SK-N-SH treated with all-trans-retinoic acid at 6 μM for 48 hours (cell line): ENCODE measurements at regions not wholly inside any gene's neighbourhood (a gene's known extent, or its start where the extent isn't known, plus 50 kb on each side); places are given as distances from the start of the nearest gene placed in this dataset.
"Not testable (repeated sequence)": the region's sequence is repeated elsewhere in the genome, so short reads cannot be mapped to it uniquely, and the experiment has no call there.

Experiments
- ATAC-seq: fragments of 200-7000 bp; cut with Tn5 transposase; 3 replicates; pipeline ENCODE4 v1.9.1; 2020; ENCODE audit warnings: mild to moderate bottlenecking, moderate library complexity
- ARNTL ChIP-seq: fragments of 450-650 bp; formaldehyde crosslinking; IDR thresholded peaks from 2 replicates; pipeline ENCODE4 v1.5.0; 2020; ENCODE audit warnings: low read depth, mild to moderate bottlenecking, moderate library complexity, borderline replicate concordance
- BACH2 ChIP-seq: fragments of 250-450 bp; sonication (Bioruptor Pico); IDR thresholded peaks from 2 replicates; pipeline ENCODE4 v1.9.0; 2021; ENCODE audit warnings: mild to moderate bottlenecking, borderline replicate concordance
- ESRRG ChIP-seq: fragments of 250-450 bp; sonication (Bioruptor Pico); IDR thresholded peaks from 2 replicates; pipeline ENCODE4 v1.6.1; 2021; ENCODE audit warnings: mild to moderate bottlenecking
- GLIS3 ChIP-seq: fragments of 250-450 bp; sonication (Bioruptor Pico); IDR thresholded peaks from 2 replicates; pipeline ENCODE4 v1.5.0; 2020; ENCODE audit warnings: mild to moderate bottlenecking, moderate library complexity
- ISL1 ChIP-seq: fragments of 250-450 bp; sonication (Bioruptor Pico); IDR thresholded peaks from 2 replicates; pipeline ENCODE4 v2.1.2; 2022; ENCODE audit warnings: mild to moderate bottlenecking, moderate library complexity
- OSR1 ChIP-seq: fragments of 250-450 bp; sonication (Bioruptor Pico); IDR thresholded peaks from 2 replicates; pipeline ENCODE4 v1.8.0; 2022; ENCODE audit warnings: moderate library complexity, mild to moderate bottlenecking, inconsistent platforms
- PPARA ChIP-seq: fragments of 250-450 bp; sonication (Bioruptor Pico); IDR thresholded peaks from 2 replicates; pipeline ENCODE4 v1.5.0; 2020; ENCODE audit warnings: mild to moderate bottlenecking, borderline replicate concordance
- RARB ChIP-seq: fragments of 250-450 bp; sonication (Bioruptor Pico); IDR thresholded peaks from 2 replicates; pipeline ENCODE4 v1.8.0; 2021; ENCODE audit warnings: mild to moderate bottlenecking, moderate library complexity
- SNAI2 ChIP-seq: fragments of 250-450 bp; sonication (Bioruptor Pico); IDR thresholded peaks from 2 replicates; pipeline ENCODE4 v1.5.0; 2020; ENCODE audit warnings: mild to moderate bottlenecking, moderate library complexity
- TOX ChIP-seq: fragments of 250-450 bp; sonication (Bioruptor Pico); IDR thresholded peaks from 2 replicates; pipeline ENCODE4 v1.8.0; 2021; ENCODE audit warnings: mild to moderate bottlenecking, moderate library complexity, borderline replicate concordance
- ZC3H10 ChIP-seq: fragments of 250-450 bp; sonication (Bioruptor Pico); IDR thresholded peaks from 2 replicates; pipeline ENCODE4 v1.5.1; 2021; ENCODE audit warnings: mild to moderate bottlenecking, moderate library complexity
- ZFP3 ChIP-seq: fragments of 250-450 bp; sonication (Bioruptor Pico); IDR thresholded peaks from 2 replicates; pipeline ENCODE4 v1.5.0; 2020; ENCODE audit warnings: mild to moderate bottlenecking, moderate library complexity
- ZFP30 ChIP-seq: fragments of 450-650 bp; formaldehyde crosslinking; IDR thresholded peaks from 2 replicates; pipeline ENCODE4 v1.5.0; 2022; ENCODE audit warnings: mild to moderate bottlenecking, moderate library complexity
- ZNF565 ChIP-seq: fragments of 450-650 bp; formaldehyde crosslinking; conservative IDR thresholded peaks from 2 replicates; pipeline ENCODE4 v1.5.0; 2020; ENCODE audit warnings: low read depth, mild to moderate bottlenecking, moderate library complexity
- ZNF8 ChIP-seq: fragments of 450-650 bp; formaldehyde crosslinking; IDR thresholded peaks from 2 replicates; pipeline ENCODE4 v1.5.0; 2020; ENCODE audit warnings: mild to moderate bottlenecking, moderate library complexity
- TF ChIP-seq, protein P1 (sequence below): fragments of 250-450 bp; sonication (Bioruptor Pico); IDR thresholded peaks from 2 replicates; pipeline ENCODE4 v1.5.0; 2020; ENCODE audit warnings: mild to moderate bottlenecking, moderate library complexity
- TF ChIP-seq, protein P2 (sequence below): fragments of 250-450 bp; sonication (Bioruptor Pico); IDR thresholded peaks from 2 replicates; pipeline ENCODE4 v1.5.1; 2020; ENCODE audit warnings: low read depth, mild to moderate bottlenecking, moderate library complexity
- TF ChIP-seq, protein P3 (sequence below): fragments of 250-450 bp; sonication (Bioruptor Pico); IDR thresholded peaks from 2 replicates; pipeline ENCODE4 v1.5.1; 2021; ENCODE audit warnings: mild to moderate bottlenecking, moderate library complexity
- TF ChIP-seq, protein P4 (sequence below): fragments of 250-450 bp; sonication (Bioruptor Pico); IDR thresholded peaks from 2 replicates; pipeline ENCODE4 v1.8.0; 2020; ENCODE audit warnings: mild to moderate bottlenecking, moderate library complexity, borderline replicate concordance
- TF ChIP-seq, protein P5 (sequence below): fragments of 250-450 bp; sonication (Bioruptor Pico); IDR thresholded peaks from 2 replicates; pipeline ENCODE4 v1.8.0; 2021; ENCODE audit warnings: low read depth, mild to moderate bottlenecking, moderate library complexity, borderline replicate concordance

DNA sequence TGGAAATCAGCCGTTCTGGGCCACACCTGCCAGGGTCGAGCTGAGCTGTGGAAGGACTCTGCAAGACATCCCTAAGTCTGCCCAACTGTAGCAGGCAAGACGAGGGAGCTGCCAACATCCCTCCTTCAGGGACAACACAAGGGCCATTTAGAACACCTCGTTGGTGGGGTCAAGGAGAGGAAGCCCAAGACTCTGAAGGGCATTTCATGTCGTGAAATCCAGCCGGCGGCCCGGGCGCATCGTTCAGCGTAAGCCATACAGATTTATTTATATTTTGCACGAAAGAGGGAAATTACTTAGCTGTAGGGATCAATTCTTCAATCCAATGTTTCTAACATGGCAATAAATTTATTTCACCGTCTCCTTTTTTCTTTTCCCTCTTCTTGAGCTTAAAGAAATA is 101.7 kb upstream of the ZC3H12A start:
- TF ChIP-seq, protein P1, sequence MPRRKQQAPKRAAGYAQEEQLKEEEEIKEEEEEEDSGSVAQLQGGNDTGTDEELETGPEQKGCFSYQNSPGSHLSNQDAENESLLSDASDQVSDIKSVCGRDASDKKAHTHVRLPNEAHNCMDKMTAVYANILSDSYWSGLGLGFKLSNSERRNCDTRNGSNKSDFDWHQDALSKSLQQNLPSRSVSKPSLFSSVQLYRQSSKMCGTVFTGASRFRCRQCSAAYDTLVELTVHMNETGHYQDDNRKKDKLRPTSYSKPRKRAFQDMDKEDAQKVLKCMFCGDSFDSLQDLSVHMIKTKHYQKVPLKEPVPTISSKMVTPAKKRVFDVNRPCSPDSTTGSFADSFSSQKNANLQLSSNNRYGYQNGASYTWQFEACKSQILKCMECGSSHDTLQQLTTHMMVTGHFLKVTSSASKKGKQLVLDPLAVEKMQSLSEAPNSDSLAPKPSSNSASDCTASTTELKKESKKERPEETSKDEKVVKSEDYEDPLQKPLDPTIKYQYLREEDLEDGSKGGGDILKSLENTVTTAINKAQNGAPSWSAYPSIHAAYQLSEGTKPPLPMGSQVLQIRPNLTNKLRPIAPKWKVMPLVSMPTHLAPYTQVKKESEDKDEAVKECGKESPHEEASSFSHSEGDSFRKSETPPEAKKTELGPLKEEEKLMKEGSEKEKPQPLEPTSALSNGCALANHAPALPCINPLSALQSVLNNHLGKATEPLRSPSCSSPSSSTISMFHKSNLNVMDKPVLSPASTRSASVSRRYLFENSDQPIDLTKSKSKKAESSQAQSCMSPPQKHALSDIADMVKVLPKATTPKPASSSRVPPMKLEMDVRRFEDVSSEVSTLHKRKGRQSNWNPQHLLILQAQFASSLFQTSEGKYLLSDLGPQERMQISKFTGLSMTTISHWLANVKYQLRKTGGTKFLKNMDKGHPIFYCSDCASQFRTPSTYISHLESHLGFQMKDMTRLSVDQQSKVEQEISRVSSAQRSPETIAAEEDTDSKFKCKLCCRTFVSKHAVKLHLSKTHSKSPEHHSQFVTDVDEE (CRISPR knock-in tag): no peak
- no peak for TF ChIP-seq ZFP30 (CRISPR knock-in tag)
- TF ChIP-seq GLIS3 (CRISPR knock-in tag): no peak
- TF ChIP-seq, protein P2, sequence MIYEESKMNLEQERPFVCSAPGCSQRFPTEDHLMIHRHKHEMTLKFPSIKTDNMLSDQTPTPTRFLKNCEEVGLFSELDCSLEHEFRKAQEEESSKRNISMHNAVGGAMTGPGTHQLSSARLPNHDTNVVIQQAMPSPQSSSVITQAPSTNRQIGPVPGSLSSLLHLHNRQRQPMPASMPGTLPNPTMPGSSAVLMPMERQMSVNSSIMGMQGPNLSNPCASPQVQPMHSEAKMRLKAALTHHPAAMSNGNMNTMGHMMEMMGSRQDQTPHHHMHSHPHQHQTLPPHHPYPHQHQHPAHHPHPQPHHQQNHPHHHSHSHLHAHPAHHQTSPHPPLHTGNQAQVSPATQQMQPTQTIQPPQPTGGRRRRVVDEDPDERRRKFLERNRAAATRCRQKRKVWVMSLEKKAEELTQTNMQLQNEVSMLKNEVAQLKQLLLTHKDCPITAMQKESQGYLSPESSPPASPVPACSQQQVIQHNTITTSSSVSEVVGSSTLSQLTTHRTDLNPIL (CRISPR knock-in tag): no peak
- TF ChIP-seq, protein P3, sequence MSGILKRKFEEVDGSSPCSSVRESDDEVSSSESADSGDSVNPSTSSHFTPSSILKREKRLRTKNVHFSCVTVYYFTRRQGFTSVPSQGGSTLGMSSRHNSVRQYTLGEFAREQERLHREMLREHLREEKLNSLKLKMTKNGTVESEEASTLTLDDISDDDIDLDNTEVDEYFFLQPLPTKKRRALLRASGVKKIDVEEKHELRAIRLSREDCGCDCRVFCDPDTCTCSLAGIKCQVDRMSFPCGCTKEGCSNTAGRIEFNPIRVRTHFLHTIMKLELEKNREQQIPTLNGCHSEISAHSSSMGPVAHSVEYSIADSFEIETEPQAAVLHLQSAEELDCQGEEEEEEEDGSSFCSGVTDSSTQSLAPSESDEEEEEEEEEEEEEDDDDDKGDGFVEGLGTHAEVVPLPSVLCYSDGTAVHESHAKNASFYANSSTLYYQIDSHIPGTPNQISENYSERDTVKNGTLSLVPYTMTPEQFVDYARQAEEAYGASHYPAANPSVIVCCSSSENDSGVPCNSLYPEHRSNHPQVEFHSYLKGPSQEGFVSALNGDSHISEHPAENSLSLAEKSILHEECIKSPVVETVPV: no peak
- TF ChIP-seq OSR1 (CRISPR knock-in tag): no peak
- TF ChIP-seq ZFP3 (CRISPR knock-in tag): no peak
- no peak for TF ChIP-seq ZNF565 (CRISPR knock-in tag)
- TF ChIP-seq ISL1: no peak
- no peak for TF ChIP-seq PPARA (CRISPR knock-in tag)
- TF ChIP-seq ESRRG: no peak
- TF ChIP-seq ZNF8 (CRISPR knock-in tag): no peak
- TF ChIP-seq ARNTL: no peak
- TF ChIP-seq, protein P4, sequence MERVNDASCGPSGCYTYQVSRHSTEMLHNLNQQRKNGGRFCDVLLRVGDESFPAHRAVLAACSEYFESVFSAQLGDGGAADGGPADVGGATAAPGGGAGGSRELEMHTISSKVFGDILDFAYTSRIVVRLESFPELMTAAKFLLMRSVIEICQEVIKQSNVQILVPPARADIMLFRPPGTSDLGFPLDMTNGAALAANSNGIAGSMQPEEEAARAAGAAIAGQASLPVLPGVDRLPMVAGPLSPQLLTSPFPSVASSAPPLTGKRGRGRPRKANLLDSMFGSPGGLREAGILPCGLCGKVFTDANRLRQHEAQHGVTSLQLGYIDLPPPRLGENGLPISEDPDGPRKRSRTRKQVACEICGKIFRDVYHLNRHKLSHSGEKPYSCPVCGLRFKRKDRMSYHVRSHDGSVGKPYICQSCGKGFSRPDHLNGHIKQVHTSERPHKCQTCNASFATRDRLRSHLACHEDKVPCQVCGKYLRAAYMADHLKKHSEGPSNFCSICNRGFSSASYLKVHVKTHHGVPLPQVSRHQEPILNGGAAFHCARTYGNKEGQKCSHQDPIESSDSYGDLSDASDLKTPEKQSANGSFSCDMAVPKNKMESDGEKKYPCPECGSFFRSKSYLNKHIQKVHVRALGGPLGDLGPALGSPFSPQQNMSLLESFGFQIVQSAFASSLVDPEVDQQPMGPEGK (CRISPR knock-in tag): no peak
- TF ChIP-seq TOX: no peak
- TF ChIP-seq, protein P5, sequence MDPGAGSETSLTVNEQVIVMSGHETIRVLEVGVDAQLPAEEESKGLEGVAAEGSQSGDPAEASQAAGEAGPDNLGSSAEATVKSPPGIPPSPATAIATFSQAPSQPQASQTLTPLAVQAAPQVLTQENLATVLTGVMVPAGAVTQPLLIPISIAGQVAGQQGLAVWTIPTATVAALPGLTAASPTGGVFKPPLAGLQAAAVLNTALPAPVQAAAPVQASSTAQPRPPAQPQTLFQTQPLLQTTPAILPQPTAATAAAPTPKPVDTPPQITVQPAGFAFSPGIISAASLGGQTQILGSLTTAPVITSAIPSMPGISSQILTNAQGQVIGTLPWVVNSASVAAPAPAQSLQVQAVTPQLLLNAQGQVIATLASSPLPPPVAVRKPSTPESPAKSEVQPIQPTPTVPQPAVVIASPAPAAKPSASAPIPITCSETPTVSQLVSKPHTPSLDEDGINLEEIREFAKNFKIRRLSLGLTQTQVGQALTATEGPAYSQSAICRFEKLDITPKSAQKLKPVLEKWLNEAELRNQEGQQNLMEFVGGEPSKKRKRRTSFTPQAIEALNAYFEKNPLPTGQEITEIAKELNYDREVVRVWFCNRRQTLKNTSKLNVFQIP (CRISPR knock-in tag): no peak
- no peak for TF ChIP-seq SNAI2
- no peak for TF ChIP-seq RARB (CRISPR knock-in tag)
- ATAC-seq: no peak

DNA sequence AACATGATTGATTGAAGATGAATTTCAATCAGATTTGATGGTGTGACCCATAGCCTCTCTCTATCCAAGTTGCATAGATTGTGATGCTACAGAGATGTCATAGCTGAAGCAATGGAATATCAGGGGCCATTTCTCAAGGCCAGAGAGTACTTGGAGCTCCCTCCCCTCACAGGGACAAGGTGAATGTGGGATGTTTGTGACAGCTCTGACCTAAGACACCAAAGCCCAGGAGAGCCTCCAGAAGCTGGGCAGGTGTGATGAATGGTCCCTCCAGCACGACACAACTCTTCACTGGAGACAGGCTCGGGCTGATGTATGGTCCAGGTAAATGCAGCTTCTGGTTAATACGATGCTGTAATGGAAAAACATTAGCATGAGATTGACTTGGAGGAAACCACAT is 101.0 kb upstream of the ZC3H12A start:
- TF ChIP-seq ZFP30 (CRISPR knock-in tag) (no peak), ZNF565 (CRISPR knock-in tag) (no peak)
- ATAC-seq: no peak

DNA sequence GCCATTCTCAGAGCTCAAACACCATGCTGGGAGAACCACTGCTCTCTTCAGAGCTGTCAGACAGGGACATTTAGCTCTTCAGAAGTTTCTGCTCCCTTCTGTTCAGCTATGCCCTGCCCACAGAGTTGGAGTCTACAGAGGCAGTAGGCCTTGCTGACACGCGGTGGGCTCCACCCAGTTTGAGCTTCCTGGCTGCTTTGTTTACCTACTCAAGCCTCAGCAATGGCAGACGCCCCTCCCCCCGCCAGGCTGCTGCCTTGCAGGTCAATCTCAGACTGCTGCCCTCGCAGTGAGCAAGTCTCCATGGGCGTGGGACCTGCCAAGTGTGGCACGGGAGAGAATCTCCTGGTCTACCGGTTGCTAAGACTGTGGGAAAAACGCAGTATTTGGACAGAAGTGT is 93.8 kb upstream of the ZC3H12A start:
- ATAC-seq: not testable (repeated sequence)

DNA sequence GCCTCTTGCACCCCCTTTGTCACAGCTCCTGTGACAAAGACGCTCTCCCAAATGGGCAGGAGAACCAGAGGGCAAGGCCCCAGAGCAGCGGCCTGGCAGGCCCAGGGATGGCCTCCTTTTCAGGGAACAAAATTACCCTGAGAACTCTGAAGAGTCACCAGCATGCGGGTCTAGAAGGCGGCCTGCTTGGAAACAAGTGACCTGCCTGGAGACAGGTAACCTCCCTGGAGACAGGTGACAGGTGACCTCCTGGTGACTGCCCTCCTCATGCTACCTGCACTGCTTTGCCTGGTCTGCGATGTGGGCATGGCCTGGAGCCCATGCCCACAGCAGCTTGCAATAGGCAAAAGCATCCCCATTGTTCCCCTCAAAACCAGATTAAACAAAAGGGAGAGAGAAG is 86.5 kb upstream of the ZC3H12A start:
- no peak for ATAC-seq
- TF ChIP-seq, protein P4 (CRISPR knock-in tag): no peak
- TF ChIP-seq ZC3H10: no peak
- TF ChIP-seq ZFP30 (CRISPR knock-in tag): no peak
- TF ChIP-seq, protein P3: no peak
- TF ChIP-seq ISL1: no peak
- TF ChIP-seq, protein P2 (CRISPR knock-in tag): no peak
- no peak for TF ChIP-seq SNAI2
- TF ChIP-seq TOX: no peak
- no peak for TF ChIP-seq RARB (CRISPR knock-in tag)
- no peak for TF ChIP-seq ZNF565 (CRISPR knock-in tag)
- TF ChIP-seq BACH2: no peak
